ENCODE measurements at regions not wholly inside any gene's neighbourhood (a gene's known extent, or its start where the extent isn't known, plus 50 kb on each side); places are given as distances from the start of the nearest gene placed in this dataset.
"Not testable (repeated sequence)": the region's sequence is repeated elsewhere in the genome, so short reads cannot be mapped to it uniquely, and the experiment has no call there.

- no peak for DNase-seq (ENCODE audit: low read depth)
These were observed 66.7 kb upstream of the MYO3A start for GRCh38 chr10:25867321-25867720.

- DNase-seq (ENCODE audit: low read depth), result no peak
These were observed 64.9 kb upstream of the MYO3A start for GRCh38 chr10:25869067-25869591.

GRCh38 chr10:25869609-25870008 lies 64.4 kb upstream of the MYO3A start:
- no peak for DNase-seq (ENCODE audit: low read depth)

GRCh38 chr10:25874402-25874801 lies 59.6 kb upstream of the MYO3A start:
- DNase-seq (ENCODE audit: low read depth), result not testable (repeated sequence)

- peak; percentile 36 for DNase-seq (ENCODE audit: low read depth)
These were observed 58.4 kb upstream of the MYO3A start for GRCh38 chr10:25875556-25876165.

GRCh38 chr10:25877296-25877695 lies 56.7 kb upstream of the MYO3A start:
- DNase-seq (ENCODE audit: low read depth), result no peak

Measured in LHCN-M2 (cell line).